Keratinocyte (primary cell): ENCODE measurements at regions not wholly inside any gene's neighbourhood (a gene's known extent, or its start where the extent isn't known, plus 50 kb on each side); places are given as distances from the start of the nearest gene placed in this dataset.

Source experiments
- DNase-seq: peaks from one replicate; pipeline ENCODE4 v3.0.0-alpha.2; 2011; ENCODE audit warnings: low read depth, missing footprints, low spot score
- FAIRE-seq: peaks from 2 replicates; lab custom pipeline; 2011; peaks lifted over from hg19 to GRCh38; lab: Jason Lieb, UNC
- H2AFZ ChIP-seq: 2 replicates; pipeline ENCODE4 v1.6.0; 2012; ENCODE audit warnings: low read length, control low read depth, inconsistent platforms; ENCODE audit not compliant: control insufficient read depth
- H3K27ac ChIP-seq: 2 replicates; pipeline ENCODE4 v1.5.1; 2011; ENCODE audit warnings: low read length; ENCODE audit not compliant: control insufficient read depth, insufficient read depth
- H3K27me3 ChIP-seq: 3 replicates; pipeline ENCODE4 v1.6.0; 2011; ENCODE audit warnings: low read length; ENCODE audit not compliant: control insufficient read depth, insufficient read depth; ENCODE audit errors: extremely low read depth
- H3K36me3 ChIP-seq, 2 experiments: 2 replicates in 1 of 2; 3 replicates in 1 of 2; pipeline ENCODE4 v1.5.1; 2011; ENCODE audit warnings: low read length in 2 of 2, mild to moderate bottlenecking in 1 of 2; ENCODE audit not compliant: control insufficient read depth in 2 of 2, insufficient read depth in 2 of 2; ENCODE audit errors: extremely low read depth in 1 of 2
- H3K4me1 ChIP-seq: 3 replicates; pipeline ENCODE4 v1.5.1; 2011; ENCODE audit warnings: low read length; ENCODE audit not compliant: control insufficient read depth, insufficient read depth; ENCODE audit errors: extremely low read depth
- H3K4me2 ChIP-seq: 3 replicates; pipeline ENCODE4 v1.6.0; 2011; ENCODE audit warnings: low read depth, low read length; ENCODE audit not compliant: control insufficient read depth, insufficient read depth; ENCODE audit errors: extremely low read depth
- H3K4me3 ChIP-seq, 3 experiments: fragments of 200-600 bp in 1 of 3; sonication (generic) in 1 of 3; 2 replicates in 2 of 3; 3 replicates in 1 of 3; pipeline ENCODE4 v1.5.1; 2011 to 2016; ENCODE audit warnings: low read length in 3 of 3, mild to moderate bottlenecking in 3 of 3, control low read depth in 2 of 3, inconsistent platforms in 1 of 3, low read depth in 1 of 3, mixed read lengths in 1 of 3, mixed run types in 1 of 3, moderate library complexity in 1 of 3; ENCODE audit not compliant: control insufficient read depth in 2 of 3, insufficient read depth in 2 of 3; ENCODE audit errors: extremely low read depth in 1 of 3
- H3K79me2 ChIP-seq: 2 replicates; pipeline ENCODE4 v1.6.0; 2012; ENCODE audit warnings: low read length; ENCODE audit not compliant: control insufficient read depth, insufficient read depth
- H3K9ac ChIP-seq: 3 replicates; pipeline ENCODE4 v1.6.0; 2011; ENCODE audit warnings: low read length; ENCODE audit not compliant: control insufficient read depth, insufficient read depth; ENCODE audit errors: extremely low read depth
- H3K9me1 ChIP-seq: 3 replicates; pipeline ENCODE4 v1.6.0; 2011; ENCODE audit warnings: low read length; ENCODE audit not compliant: control insufficient read depth, insufficient read depth; ENCODE audit errors: extremely low read depth
- H3K9me3 ChIP-seq: 2 replicates; pipeline ENCODE4 v1.5.1; 2012; ENCODE audit warnings: low read depth, low read length; ENCODE audit not compliant: control insufficient read depth
- H4K20me1 ChIP-seq: 3 replicates; pipeline ENCODE4 v1.6.0; 2011; ENCODE audit warnings: low read length; ENCODE audit not compliant: control insufficient read depth, insufficient read depth; ENCODE audit errors: extremely low read depth
- CTCF ChIP-seq, 3 experiments: IDR thresholded peaks in 1 of 3; conservative IDR thresholded peaks in 1 of 3; optimal IDR thresholded peaks in 1 of 3; 2 replicates in 2 of 3; 3 replicates in 1 of 3; pipeline versions ENCODE3 to v1.5.1; 2011; ENCODE audit warnings: low read length in 3 of 3, mild to moderate bottlenecking in 3 of 3, moderate library complexity in 2 of 3, control low read depth in 1 of 3, inconsistent platforms in 1 of 3; ENCODE audit not compliant: insufficient read depth in 2 of 3; ENCODE audit errors: extremely low read depth in 1 of 3
- EZH2 ChIP-seq: IDR thresholded peaks from one replicate; pipeline ENCODE4 v1.6.1; 2012; ENCODE audit warnings: inconsistent platforms, mild to moderate bottlenecking, low read length, moderate library complexity
- dilution Hi-C: fragments of 300-500 bp; cut with MboI; formaldehyde crosslinking; loops from one replicate; pipeline ENCODE4 v1.7.0; 2020; ENCODE audit warnings: low sequenced_read_pairs; ENCODE audit not compliant: extremely low pct_ligation_motif_present

- FAIRE-seq (no peak), DNase-seq (no peak)
- Histone ChIP-seq H3K27me3 (no peaks in the 10 kb centered on the region), H3K36me3 (no peaks in the 10 kb centered on the region), H3K4me2 (no peak overlapping the region), H3K9ac (no peak overlapping the region), H3K4me3 (no peak overlapping the region), H3K9me3 (peaks cover 3% of the 10 kb centered on the region), H3K9me1 (no peaks in the 10 kb centered on the region), H2AFZ (no peak overlapping the region), H3K79me2 (no peaks in the 10 kb centered on the region), H4K20me1 (no peaks in the 10 kb centered on the region), H3K27ac (no peak overlapping the region), H3K4me1 (no peaks in the 10 kb centered on the region)
- TF ChIP-seq EZH2 (no peak), CTCF (optimal IDR thresholded peaks at IDR 0.05 in 1 of 3, IDR thresholded peaks at IDR 0.05 in 1 of 3, conservative IDR thresholded peaks at IDR 0.05 in 1 of 3; ENCODE audit: extremely low read depth in 1 of 3, insufficient read depth in 2 of 3, low read length in 3 of 3) (no peak)
- dilution Hi-C loops = no loop called here
Observed at GRCh38 chr4:59180969-59181368, 2019.2 kb upstream of the ADGRL3 start.

GRCh38 chr4:59195839-59196238, 2004.3 kb upstream of the ADGRL3 start:
- Histone ChIP-seq H3K9me1 (no peaks in the 10 kb centered on the region), H3K4me2 (no peak overlapping the region), H3K79me2 (no peaks in the 10 kb centered on the region), H3K36me3 (no peaks in the 10 kb centered on the region), H3K27ac (no peak overlapping the region), H4K20me1 (no peaks in the 10 kb centered on the region), H3K27me3 (no peaks in the 10 kb centered on the region), H3K9me3 (no peaks in the 10 kb centered on the region), H3K4me1 (no peaks in the 10 kb centered on the region), H3K9ac (no peak overlapping the region), H3K4me3 (no peak overlapping the region), H2AFZ (no peak overlapping the region)
- dilution Hi-C loops = no loop called here
- no peak for FAIRE-seq
- DNase-seq = no peak
- no peak for TF ChIP-seq EZH2
- TF ChIP-seq CTCF (optimal IDR thresholded peaks at IDR 0.05 in 1 of 3, IDR thresholded peaks at IDR 0.05 in 1 of 3, conservative IDR thresholded peaks at IDR 0.05 in 1 of 3; ENCODE audit: extremely low read depth in 1 of 3, insufficient read depth in 2 of 3, low read length in 3 of 3) = no peak
